SK-N-MC (cell line): ENCODE measurements at regions not wholly inside any gene's neighbourhood (a gene's known extent, or its start where the extent isn't known, plus 50 kb on each side); places are given as distances from the start of the nearest gene placed in this dataset.

Source experiments
- EZH2 ChIP-seq: fragments of 200-600 bp; sonication (generic); IDR thresholded peaks from one replicate; pipeline ENCODE4 v1.6.1; 2017; ENCODE audit warnings: antibody characterized with exemption
- POLR2AphosphoS5 ChIP-seq: IDR thresholded peaks from 2 replicates; pipeline ENCODE4 v1.6.1; 2012; ENCODE audit warnings: mild to moderate bottlenecking, low read depth, low read length, borderline replicate concordance

DNA sequence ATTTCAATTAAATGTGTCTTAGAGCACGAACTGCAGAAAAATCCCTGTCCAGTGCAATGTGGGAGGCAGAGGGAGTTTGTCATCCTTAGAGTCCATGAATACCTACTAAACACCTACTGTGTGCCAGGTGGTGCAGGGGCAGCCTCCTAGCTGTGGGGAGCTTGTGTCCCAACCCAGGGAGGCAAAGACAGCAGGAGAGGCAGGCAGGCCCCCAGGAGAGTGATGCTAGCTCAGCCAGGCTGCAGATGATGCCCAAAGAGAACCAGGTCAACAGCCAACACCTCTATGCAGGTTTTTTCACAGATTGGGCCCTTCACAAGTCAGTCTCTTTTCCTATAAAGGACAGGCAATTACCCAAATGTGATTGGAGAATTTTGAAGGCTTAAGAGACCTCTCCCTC is 108.2 kb upstream of the UQCRFS1 start:
- TF ChIP-seq EZH2 (no peak), POLR2AphosphoS5 (no peak)
